WTC11 (cell line): ENCODE measurements at regions not wholly inside any gene's neighbourhood (a gene's known extent, or its start where the extent isn't known, plus 50 kb on each side); places are given as distances from the start of the nearest gene placed in this dataset.

Experiments
- ATAC-seq: fragments of 200-7000 bp; cut with Tn5 transposase; 2 replicates; pipeline ENCODE4 v1.10.0; 2021; ENCODE audit warnings: mild to moderate bottlenecking, moderate library complexity
- CTCF ChIA-PET: fragments of 300-600 bp; sonication (Branson Sonifier 250); formaldehyde crosslinking; loops from one replicate; lab custom pipeline; 2021; ENCODE audit warnings: antibody characterized with exemption; lab: Charles Lee
- POLR2A ChIA-PET: fragments of 350-600 bp; sonication (Branson Sonifier 250); formaldehyde crosslinking; loops from one replicate; lab custom pipeline; 2021; ENCODE audit warnings: antibody characterized with exemption; lab: Charles Lee
- DNase-seq: peaks from one replicate; pipeline ENCODE4 v3.0.0; 2021; ENCODE audit warnings: low spot score
- H3K27ac Mint-ChIP-seq: 2 replicates; pipeline ENCODE4 v1.8.0; 2021; ENCODE audit warnings: mixed read lengths
- H3K27me3 Mint-ChIP-seq: 2 replicates; pipeline ENCODE4 v1.8.0; 2021; ENCODE audit warnings: low read depth, mild to moderate bottlenecking, moderate library complexity, mixed read lengths
- H3K36me3 Mint-ChIP-seq: 2 replicates; pipeline ENCODE4 v1.8.0; 2021; ENCODE audit warnings: mixed read lengths
- H3K4me1 Mint-ChIP-seq: 2 replicates; pipeline ENCODE4 v1.8.0; 2022; ENCODE audit warnings: mixed read lengths
- H3K4me3 Mint-ChIP-seq: 2 replicates; pipeline ENCODE4 v1.8.0; 2021; ENCODE audit warnings: mild to moderate bottlenecking, moderate library complexity, mixed read lengths
- H3K9me3 Mint-ChIP-seq: 2 replicates; pipeline ENCODE4 v1.8.0; 2021; ENCODE audit warnings: mixed read lengths
- AFF4 ChIP-seq: sonication (generic); formaldehyde crosslinking; IDR thresholded peaks from 2 replicates; pipeline ENCODE4 v1.8.1; 2023; ENCODE audit warnings: mild to moderate bottlenecking, missing genetic modification reagents, borderline replicate concordance
- ATF2 ChIP-seq: sonication (generic); formaldehyde crosslinking; IDR thresholded peaks from 2 replicates; pipeline ENCODE4 v1.8.1; 2022; ENCODE audit warnings: low read depth, missing genetic modification reagents, borderline replicate concordance
- ATF6 ChIP-seq: sonication (generic); formaldehyde crosslinking; IDR thresholded peaks from 2 replicates; pipeline ENCODE4 v1.8.1; 2023; ENCODE audit warnings: mild to moderate bottlenecking, missing genetic modification reagents
- CBFB ChIP-seq: sonication (generic); formaldehyde crosslinking; IDR thresholded peaks from 2 replicates; pipeline ENCODE4 v1.8.1; 2022; ENCODE audit warnings: mild to moderate bottlenecking, low read depth, missing genetic modification reagents
- E2F1 ChIP-seq: sonication (generic); formaldehyde crosslinking; IDR thresholded peaks from 2 replicates; pipeline ENCODE4 v1.8.0; 2022; ENCODE audit warnings: mild to moderate bottlenecking, missing genetic modification reagents
- FOXJ3 ChIP-seq: sonication (generic); formaldehyde crosslinking; IDR thresholded peaks from 2 replicates; pipeline ENCODE4 v1.9.0; 2021; ENCODE audit warnings: missing genetic modification reagents, mild to moderate bottlenecking, borderline replicate concordance
- FOXK1 ChIP-seq: sonication (generic); formaldehyde crosslinking; IDR thresholded peaks from 2 replicates; pipeline ENCODE4 v1.8.0; 2022; ENCODE audit warnings: mild to moderate bottlenecking, moderate library complexity, missing genetic modification reagents
- FOXP1 ChIP-seq: sonication (generic); formaldehyde crosslinking; IDR thresholded peaks from 2 replicates; pipeline ENCODE4 v1.8.0; 2022; ENCODE audit warnings: missing genetic modification reagents, mild to moderate bottlenecking, moderate library complexity, borderline replicate concordance
- MLX ChIP-seq: sonication (generic); formaldehyde crosslinking; IDR thresholded peaks from 2 replicates; pipeline ENCODE4 v1.8.1; 2023; ENCODE audit warnings: mild to moderate bottlenecking, missing genetic modification reagents, moderate library complexity
- MYBL2 ChIP-seq: sonication (generic); formaldehyde crosslinking; IDR thresholded peaks from 2 replicates; pipeline ENCODE4 v1.8.1; 2023; ENCODE audit warnings: mild to moderate bottlenecking, moderate library complexity, missing genetic modification reagents
- NR1H2 ChIP-seq: sonication (generic); formaldehyde crosslinking; IDR thresholded peaks from 2 replicates; pipeline ENCODE4 v1.9.0; 2021; ENCODE audit warnings: mild to moderate bottlenecking, moderate library complexity, missing genetic modification reagents
- RELA ChIP-seq: sonication (generic); formaldehyde crosslinking; IDR thresholded peaks from 2 replicates; pipeline ENCODE4 v1.8.1; 2022; ENCODE audit warnings: missing genetic modification reagents, mild to moderate bottlenecking, borderline replicate concordance
- STAT6 ChIP-seq: sonication (generic); formaldehyde crosslinking; conservative IDR thresholded peaks from 2 replicates; pipeline ENCODE4 v1.8.1; 2023; ENCODE audit warnings: mild to moderate bottlenecking, low read depth, missing genetic modification reagents, moderate library complexity
- TP53 ChIP-seq: sonication (generic); formaldehyde crosslinking; IDR thresholded peaks from 2 replicates; pipeline ENCODE4 v1.8.1; 2023; ENCODE audit warnings: mild to moderate bottlenecking, missing genetic modification reagents

- TF ChIP-seq STAT6 (CRISPR knock-in tag), result no peak
Observed at GRCh38 chr14:42045383-42045782, 438.7 kb downstream of the LRFN5 start (continued).

GRCh38 chr14:42028607-42029006 is 421.9 kb downstream of the LRFN5 start:
- no peak overlapping the region for H3K4me3 Mint-ChIP-seq
- no peaks in the 10 kb centered on the region for H3K36me3 Mint-ChIP-seq
- no peak for ATAC-seq
- CTCF ChIA-PET, result no interaction called here
- 0 out of 2 replicates have a peak, but pooled peaks cover 3% of the 10 kb centered on the region for H3K4me1 Mint-ChIP-seq
- no peak for TF ChIP-seq ATF6 (CRISPR knock-in tag)
- no peak for TF ChIP-seq RELA (CRISPR knock-in tag)
- TF ChIP-seq CBFB (CRISPR knock-in tag), result no peak
- no peak for TF ChIP-seq FOXJ3 (CRISPR knock-in tag)
- TF ChIP-seq FOXP1 (CRISPR knock-in tag), result no peak
- TF ChIP-seq FOXK1, result no peak
- no peak for TF ChIP-seq NR1H2 (CRISPR knock-in tag)
- TF ChIP-seq AFF4 (CRISPR knock-in tag), result no peak
- TF ChIP-seq ATF2, result no peak
- no peak for TF ChIP-seq MYBL2 (CRISPR knock-in tag)
- TF ChIP-seq TP53, result no peak
- no peak for TF ChIP-seq E2F1 (CRISPR knock-in tag)
- TF ChIP-seq MLX (CRISPR knock-in tag), result no peak
- TF ChIP-seq, all 79 proteins: peak for 0
- no peak for DNase-seq
- H3K27ac Mint-ChIP-seq, result no peak overlapping the region
- POLR2A ChIA-PET, result interaction anchor here (0.5 kb wide), 1 partner anchor 385 kb away, joined by 3 read pairs; no protein-coding TSS in a partner anchor
- H3K9me3 Mint-ChIP-seq, result 0 out of 2 replicates have a peak, but pooled peaks cover 5% of the 10 kb centered on the region
- no peaks in the 10 kb centered on the region for H3K27me3 Mint-ChIP-seq
